GM18951 (cell line): ENCODE measurements at regions not wholly inside any gene's neighbourhood (a gene's known extent, or its start where the extent isn't known, plus 50 kb on each side); places are given as distances from the start of the nearest gene placed in this dataset.
"Not testable (repeated sequence)": the region's sequence is repeated elsewhere in the genome, so short reads cannot be mapped to it uniquely, and the experiment has no call there.

Source experiments
- POLR2A ChIP-seq: IDR thresholded peaks from 4 replicates; pipeline ENCODE4 v1.6.1; 2011; ENCODE audit warnings: mild to moderate bottlenecking; ENCODE audit not compliant: insufficient read length, insufficient read depth; ENCODE audit errors: extremely low read depth
- in situ Hi-C: fragments of 300-500 bp; cut with MboI; formaldehyde crosslinking; loops from one replicate; pipeline ENCODE4 v1.12.0; 2022; ENCODE audit warnings: low sequenced_read_pairs, mixed read lengths, inconsistent platforms; ENCODE audit not compliant: unreplicated experiment

- no peak for TF ChIP-seq POLR2A
- in situ Hi-C loops = no loop called here
These were observed 185.7 kb upstream of the CRIM1 start for GRCh38 chr2:36169843-36170242.

- in situ Hi-C loops = no loop called here
These were observed 187.5 kb upstream of the CRIM1 start for GRCh38 chr2:36168115-36168514.

GRCh38 chr2:36165132-36165531 is 190.4 kb upstream of the CRIM1 start:
- in situ Hi-C loops = no loop called here
- TF ChIP-seq POLR2A = no peak

More at GRCh38 chr2:36168115-36168514, 187.5 kb upstream of the CRIM1 start:
- no peak for TF ChIP-seq POLR2A

GRCh38 chr2:36163520-36164254 is 191.9 kb upstream of the CRIM1 start:
- TF ChIP-seq POLR2A = no peak
- in situ Hi-C loops = no loop called here

GRCh38 chr2:36157093-36157492 is 198.5 kb upstream of the CRIM1 start:
- in situ Hi-C loops = not testable (repeated sequence)

GRCh38 chr2:36147670-36148390 is 207.7 kb upstream of the CRIM1 start:
- no peak for TF ChIP-seq POLR2A
- in situ Hi-C loops = no loop called here

- in situ Hi-C loops = no loop called here
- TF ChIP-seq POLR2A = no peak
These were observed 208.8 kb upstream of the CRIM1 start for GRCh38 chr2:36146765-36147164.

- in situ Hi-C loops = no loop called here
- no peak for TF ChIP-seq POLR2A
These were observed 215.2 kb upstream of the CRIM1 start for GRCh38 chr2:36140391-36140790.

GRCh38 chr2:36137612-36138011 is 218.0 kb upstream of the CRIM1 start:
- TF ChIP-seq POLR2A = no peak
- in situ Hi-C loops = no loop called here

GRCh38 chr2:36134281-36134680 is 221.3 kb upstream of the CRIM1 start:
- TF ChIP-seq POLR2A = no peak
- in situ Hi-C loops = no loop called here

- in situ Hi-C loops = no loop called here
- TF ChIP-seq POLR2A = no peak
These were observed 227.2 kb upstream of the CRIM1 start for GRCh38 chr2:36128359-36128758.

- in situ Hi-C loops = no loop called here
- no peak for TF ChIP-seq POLR2A
These were observed 229.9 kb upstream of the CRIM1 start for GRCh38 chr2:36125702-36126101.

GRCh38 chr2:36123995-36124394 is 231.6 kb upstream of the CRIM1 start:
- no peak for TF ChIP-seq POLR2A
- in situ Hi-C loops = no loop called here

- no peak for TF ChIP-seq POLR2A
- in situ Hi-C loops = no loop called here
These were observed 258.6 kb upstream of the CRIM1 start for GRCh38 chr2:36097022-36097421.

GRCh38 chr2:36091844-36092741 is 263.5 kb upstream of the CRIM1 start:
- in situ Hi-C loops = not testable (repeated sequence)
